ENCODE measurements at regions not wholly inside any gene's neighbourhood (a gene's known extent, or its start where the extent isn't known, plus 50 kb on each side); places are given as distances from the start of the nearest gene placed in this dataset.

DNA sequence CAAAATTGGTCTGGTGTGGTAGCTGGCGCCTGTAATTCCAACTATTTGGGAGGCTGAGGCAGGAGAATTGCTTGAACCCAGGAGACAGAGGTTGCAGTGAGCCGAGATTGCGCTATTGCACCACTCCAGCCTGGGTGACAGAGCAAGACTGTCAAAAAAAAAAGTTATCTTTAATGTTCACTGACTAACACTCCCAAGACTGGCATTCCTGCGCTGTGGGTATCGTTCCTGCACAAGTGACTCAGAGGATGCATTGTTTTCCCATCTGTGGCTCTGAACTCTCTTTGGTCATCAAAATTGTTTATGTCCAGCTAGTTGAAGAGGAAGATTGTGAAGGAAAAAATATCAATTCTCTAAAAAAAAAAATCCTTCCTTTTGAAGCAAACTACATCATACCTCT, 539.0 kb downstream of the SOX11 start:
- TF ChIP-seq, protein P1, sequence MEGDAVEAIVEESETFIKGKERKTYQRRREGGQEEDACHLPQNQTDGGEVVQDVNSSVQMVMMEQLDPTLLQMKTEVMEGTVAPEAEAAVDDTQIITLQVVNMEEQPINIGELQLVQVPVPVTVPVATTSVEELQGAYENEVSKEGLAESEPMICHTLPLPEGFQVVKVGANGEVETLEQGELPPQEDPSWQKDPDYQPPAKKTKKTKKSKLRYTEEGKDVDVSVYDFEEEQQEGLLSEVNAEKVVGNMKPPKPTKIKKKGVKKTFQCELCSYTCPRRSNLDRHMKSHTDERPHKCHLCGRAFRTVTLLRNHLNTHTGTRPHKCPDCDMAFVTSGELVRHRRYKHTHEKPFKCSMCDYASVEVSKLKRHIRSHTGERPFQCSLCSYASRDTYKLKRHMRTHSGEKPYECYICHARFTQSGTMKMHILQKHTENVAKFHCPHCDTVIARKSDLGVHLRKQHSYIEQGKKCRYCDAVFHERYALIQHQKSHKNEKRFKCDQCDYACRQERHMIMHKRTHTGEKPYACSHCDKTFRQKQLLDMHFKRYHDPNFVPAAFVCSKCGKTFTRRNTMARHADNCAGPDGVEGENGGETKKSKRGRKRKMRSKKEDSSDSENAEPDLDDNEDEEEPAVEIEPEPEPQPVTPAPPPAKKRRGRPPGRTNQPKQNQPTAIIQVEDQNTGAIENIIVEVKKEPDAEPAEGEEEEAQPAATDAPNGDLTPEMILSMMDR (IDR thresholded peaks at IDR 0.05; ENCODE audit: borderline replicate concordance, extremely low read depth, low read length, poor library complexity, severe bottlenecking): no peak
- no peak for TF ChIP-seq EZH2 (IDR thresholded peaks at IDR 0.05; ENCODE audit: borderline replicate concordance, low read depth, low read length, severe bottlenecking)
